ENCODE measurements at regions not wholly inside any gene's neighbourhood (a gene's known extent, or its start where the extent isn't known, plus 50 kb on each side); places are given as distances from the start of the nearest gene placed in this dataset.

GRCh38 chr1:108045460-108045859 is 80.5 kb upstream of the VAV3 start:
- CTCF ChIA-PET = interaction anchor here (0.7 kb wide), 1 partner anchor 19 kb away, joined by 3 read pairs; no protein-coding TSS in a partner anchor
- Mint-ChIP-seq H3K27ac (peak overlapping the region; percentile 47), H3K4me3 (no peak overlapping the region), H3K4me1 (peaks cover 29% of the 10 kb centered on the region), H3K36me3 (peaks cover 2% of the 10 kb centered on the region), H3K27me3 (peaks cover 5% of the 10 kb centered on the region), H3K9me3 (peaks cover 2% of the 10 kb centered on the region)
- DNase-seq = no peak

DNA sequence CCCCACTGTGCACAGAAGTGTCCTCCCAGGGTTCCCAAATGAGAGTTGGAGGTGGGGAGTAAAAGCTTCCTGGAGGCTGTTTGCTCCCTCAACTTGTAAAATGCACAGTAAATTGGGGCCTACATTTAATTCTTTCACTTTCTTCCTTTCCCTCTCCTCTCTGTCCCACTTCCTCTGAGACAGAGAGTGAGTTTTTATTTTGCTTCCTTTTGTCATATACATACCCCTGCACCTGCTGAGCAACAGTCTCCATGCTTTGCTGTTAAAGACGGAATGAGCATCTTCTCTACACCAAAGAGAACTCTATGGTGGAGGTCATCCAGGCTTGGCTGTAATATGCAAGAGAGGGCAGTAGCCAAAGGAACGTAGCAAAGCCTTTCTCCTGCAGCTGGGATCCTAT is 79.3 kb upstream of the VAV3 start:
- Mint-ChIP-seq H3K27me3 (peaks cover 5% of the 10 kb centered on the region), H3K4me3 (no peak overlapping the region), H3K9me3 (peaks cover 2% of the 10 kb centered on the region), H3K27ac (peak overlapping the region; percentile 43), H3K4me1 (peaks cover 29% of the 10 kb centered on the region), H3K36me3 (peaks cover 2% of the 10 kb centered on the region)
- CTCF ChIA-PET = interaction anchor here (1.0 kb wide), 1 partner anchor 81 kb away, joined by 3 read pairs; no protein-coding TSS in a partner anchor
- DNase-seq = no peak

- Mint-ChIP-seq H3K4me1 (peaks cover 29% of the 10 kb centered on the region), H3K36me3 (peaks cover 2% of the 10 kb centered on the region), H3K4me3 (no peak overlapping the region), H3K27me3 (peaks cover 5% of the 10 kb centered on the region), H3K27ac (no peak overlapping the region), H3K9me3 (peaks cover 2% of the 10 kb centered on the region)
- CTCF ChIA-PET = no interaction called here
- no peak for DNase-seq
Measured at GRCh38 chr1:108043707-108044106, 78.7 kb upstream of the VAV3 start.

DNA sequence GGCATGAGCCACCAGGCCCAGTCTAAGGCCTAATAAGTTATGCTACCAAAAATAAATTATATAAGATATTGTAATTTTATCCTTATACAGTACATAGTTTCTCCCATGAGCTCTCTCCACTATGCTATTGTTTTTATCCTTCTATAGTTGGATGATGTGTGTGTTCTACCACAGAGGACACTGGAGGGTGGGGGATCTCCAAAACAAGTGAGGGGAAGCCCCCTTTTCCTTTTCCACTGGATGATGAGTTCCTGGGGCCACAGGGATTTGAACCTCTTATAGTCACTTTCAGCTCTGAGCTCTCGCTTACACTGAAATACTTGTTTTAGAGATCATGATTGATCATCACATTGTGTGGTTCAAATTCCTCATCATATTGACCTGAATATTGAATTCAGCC is 77.6 kb upstream of the VAV3 start:
- DNase-seq = no peak
- H3K9me3 Mint-ChIP-seq = no peaks in the 10 kb centered on the region
- H3K27ac Mint-ChIP-seq = no peak overlapping the region
- H3K4me3 Mint-ChIP-seq = no peak overlapping the region
- CTCF ChIA-PET = no interaction called here
- peaks cover 2% of the 10 kb centered on the region for H3K36me3 Mint-ChIP-seq
- peaks cover 5% of the 10 kb centered on the region for H3K27me3 Mint-ChIP-seq
- H3K4me1 Mint-ChIP-seq = peaks cover 29% of the 10 kb centered on the region

DNA sequence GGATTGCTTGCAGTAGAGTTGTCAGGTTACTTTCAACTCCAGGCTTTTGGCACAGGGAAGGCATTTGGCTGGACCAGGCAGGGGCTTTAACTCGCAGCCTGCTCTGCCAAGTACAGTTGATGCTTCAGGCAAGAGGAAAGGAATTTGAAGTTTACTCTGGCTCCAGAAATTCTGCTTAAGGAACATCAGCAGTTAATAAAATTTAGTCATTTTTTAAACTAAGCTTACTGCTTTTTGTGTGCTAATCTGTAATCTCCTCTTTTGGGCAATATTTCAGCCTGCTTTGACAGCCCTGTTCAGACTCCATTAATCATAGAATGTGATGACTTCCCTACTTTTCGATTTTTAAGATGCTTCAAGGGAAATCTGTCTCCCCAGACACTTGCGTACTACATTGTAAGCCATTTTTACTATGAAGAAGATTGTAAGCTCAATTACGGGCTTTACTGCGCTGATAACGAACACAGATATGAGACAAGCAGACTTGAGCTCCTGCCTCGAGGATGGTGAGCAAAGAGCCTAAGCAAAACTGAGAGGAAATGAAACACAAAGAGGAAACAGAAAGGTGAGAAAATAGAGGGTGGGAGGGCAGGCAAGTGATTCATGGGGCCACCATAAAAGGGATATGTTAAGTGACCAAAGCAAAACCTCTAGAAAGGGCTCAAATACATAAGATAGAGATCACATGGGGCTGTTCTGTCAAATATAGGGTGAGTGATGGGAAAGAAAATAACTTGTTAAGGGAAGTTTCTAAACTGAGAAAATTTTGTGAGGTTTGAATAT is 76.6 kb upstream of the VAV3 start:
- Mint-ChIP-seq H3K9me3 (no peaks in the 10 kb centered on the region), H3K36me3 (peaks cover 2% of the 10 kb centered on the region), H3K27ac (peak overlapping the region; percentile 2), H3K4me3 (no peak overlapping the region), H3K4me1 (peaks cover 29% of the 10 kb centered on the region), H3K27me3 (no peaks in the 10 kb centered on the region)
- CTCF ChIA-PET = interaction anchor here (1.7 kb wide), 1 partner anchor 259 kb away, joined by 4 read pairs; no protein-coding TSS in a partner anchor
- no peak for DNase-seq

- H3K4me1 Mint-ChIP-seq = peaks cover 15% of the 10 kb centered on the region
- H3K27ac Mint-ChIP-seq = no peak overlapping the region
- DNase-seq = no peak
- H3K4me3 Mint-ChIP-seq = no peak overlapping the region
- H3K9me3 Mint-ChIP-seq = no peaks in the 10 kb centered on the region
- no peaks in the 10 kb centered on the region for H3K27me3 Mint-ChIP-seq
- no peaks in the 10 kb centered on the region for H3K36me3 Mint-ChIP-seq
- CTCF ChIA-PET = no interaction called here
Measured at GRCh38 chr1:108038653-108039236, 73.8 kb upstream of the VAV3 start.

DNA sequence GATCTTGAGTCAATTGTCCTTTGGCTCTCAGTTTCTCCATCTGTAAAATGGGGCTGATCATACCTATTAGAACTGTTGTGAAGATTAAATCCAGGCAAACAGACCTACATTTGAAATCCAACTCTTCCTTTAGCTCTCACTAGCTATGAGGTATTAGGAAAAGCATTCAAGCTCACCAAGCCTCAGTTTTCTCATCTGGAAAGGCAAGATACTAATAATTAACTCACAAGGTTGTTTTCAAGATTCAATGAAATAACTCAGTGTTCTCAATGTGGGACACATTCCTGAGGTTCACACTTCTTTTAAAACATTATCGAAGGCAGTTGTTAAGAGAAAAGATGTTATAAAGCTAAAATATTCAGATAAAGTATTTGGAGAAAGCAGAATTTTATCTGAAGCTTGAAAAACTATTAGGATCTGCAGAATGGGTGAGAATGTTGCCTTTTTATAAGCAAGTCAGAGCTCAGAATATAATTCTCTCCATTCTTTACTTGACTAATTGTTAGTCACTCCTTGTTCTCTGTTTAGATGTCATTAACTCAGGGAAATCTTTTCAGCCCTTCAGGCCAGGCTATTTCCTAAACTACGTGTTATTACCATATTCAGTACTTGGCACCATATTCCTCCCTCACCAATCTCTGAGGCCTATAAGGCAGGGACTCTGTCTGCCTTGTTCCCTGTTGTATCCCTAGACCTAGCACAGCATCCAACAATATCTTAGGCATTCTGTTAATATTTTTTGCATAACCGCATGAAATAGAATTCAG is 72.0 kb upstream of the VAV3 start:
- no peaks in the 10 kb centered on the region for H3K36me3 Mint-ChIP-seq
- H3K4me1 Mint-ChIP-seq = peaks cover 7% of the 10 kb centered on the region
- H3K27me3 Mint-ChIP-seq = no peaks in the 10 kb centered on the region
- H3K9me3 Mint-ChIP-seq = no peaks in the 10 kb centered on the region
- CTCF ChIA-PET = no interaction called here
- no peak for DNase-seq
- H3K4me3 Mint-ChIP-seq = no peak overlapping the region
- no peak overlapping the region for H3K27ac Mint-ChIP-seq

GRCh38 chr1:108034396-108034795 is 69.4 kb upstream of the VAV3 start:
- Mint-ChIP-seq H3K4me3 (no peak overlapping the region), H3K27me3 (no peaks in the 10 kb centered on the region), H3K36me3 (no peaks in the 10 kb centered on the region), H3K4me1 (no peaks in the 10 kb centered on the region), H3K9me3 (no peaks in the 10 kb centered on the region), H3K27ac (no peak overlapping the region)
- CTCF ChIA-PET = interaction anchor here (1.1 kb wide), 1 partner anchor 12 kb away, joined by 5 read pairs; no protein-coding TSS in a partner anchor
- no peak for DNase-seq

DNA sequence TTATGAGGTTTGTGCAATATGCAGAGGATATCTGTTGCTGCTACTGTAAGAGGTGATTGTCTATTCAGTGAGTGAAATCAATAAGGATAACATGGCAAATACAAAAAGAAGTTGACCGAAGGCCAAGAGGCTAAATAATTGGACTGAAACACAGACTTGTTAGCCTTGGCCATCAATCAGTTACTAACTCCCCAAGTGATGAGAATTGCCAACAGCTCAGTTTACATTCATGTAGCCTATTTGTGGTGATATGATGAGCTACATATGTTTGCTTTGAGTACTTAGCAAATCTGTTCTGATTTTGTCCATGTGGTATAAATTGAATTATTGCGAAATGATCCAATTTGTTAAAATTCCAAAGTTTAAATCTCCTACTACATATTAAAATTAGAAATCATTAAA is 68.6 kb upstream of the VAV3 start:
- CTCF ChIA-PET = interaction anchor here (0.8 to 1.3 kb wide), 3 partner anchors 13 to 92 kb away, joined by 3 to 6 read pairs (median 5); no protein-coding TSS in a partner anchor
- Mint-ChIP-seq H3K4me1 (no peaks in the 10 kb centered on the region), H3K36me3 (no peaks in the 10 kb centered on the region), H3K27ac (no peak overlapping the region), H3K9me3 (no peaks in the 10 kb centered on the region), H3K27me3 (no peaks in the 10 kb centered on the region), H3K4me3 (no peak overlapping the region)
- DNase-seq = no peak

GRCh38 chr1:108028841-108029388 is 63.9 kb upstream of the VAV3 start:
- H3K27ac Mint-ChIP-seq = no peak overlapping the region
- no peaks in the 10 kb centered on the region for H3K4me1 Mint-ChIP-seq
- no peak for DNase-seq
- CTCF ChIA-PET = no interaction called here
- peaks cover 3% of the 10 kb centered on the region for H3K27me3 Mint-ChIP-seq
- H3K4me3 Mint-ChIP-seq = no peak overlapping the region
- no peaks in the 10 kb centered on the region for H3K9me3 Mint-ChIP-seq
- no peaks in the 10 kb centered on the region for H3K36me3 Mint-ChIP-seq

DNA sequence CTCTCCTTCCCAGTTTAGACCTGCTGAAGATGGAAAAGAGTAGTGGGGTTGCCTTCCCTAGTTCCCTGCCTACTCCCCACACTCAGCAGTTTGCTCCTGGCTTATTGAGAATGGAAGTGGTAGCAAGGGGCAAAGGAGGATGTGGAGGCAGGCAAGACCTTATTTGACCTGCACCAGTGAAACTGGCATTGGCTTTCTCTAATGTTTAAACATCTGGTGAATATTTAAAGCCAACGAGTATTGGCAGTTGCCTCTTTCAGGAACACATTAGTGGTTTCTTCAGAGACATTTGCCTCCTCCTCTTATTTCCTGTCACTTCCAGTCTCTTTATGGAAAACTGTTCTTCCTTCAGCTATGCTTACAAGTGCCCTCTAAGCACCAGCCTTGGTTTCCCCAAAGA is 62.4 kb upstream of the VAV3 start:
- Mint-ChIP-seq H3K27ac (no peak overlapping the region), H3K27me3 (peaks cover 3% of the 10 kb centered on the region), H3K4me1 (no peaks in the 10 kb centered on the region), H3K9me3 (no peaks in the 10 kb centered on the region), H3K4me3 (no peak overlapping the region), H3K36me3 (no peaks in the 10 kb centered on the region)
- DNase-seq = no peak
- CTCF ChIA-PET = no interaction called here

- no peak for DNase-seq
- H3K36me3 Mint-ChIP-seq = no peaks in the 10 kb centered on the region
- H3K27me3 Mint-ChIP-seq = no peaks in the 10 kb centered on the region
- no peak overlapping the region for H3K4me3 Mint-ChIP-seq
- CTCF ChIA-PET = no interaction called here
- no peak overlapping the region for H3K27ac Mint-ChIP-seq
- H3K4me1 Mint-ChIP-seq = no peaks in the 10 kb centered on the region
- H3K9me3 Mint-ChIP-seq = no peaks in the 10 kb centered on the region
Measured at GRCh38 chr1:108017698-108018097, 52.7 kb upstream of the VAV3 start.

GRCh38 chr1:108016451-108016920 is 51.5 kb upstream of the VAV3 start:
- Mint-ChIP-seq H3K4me1 (no peaks in the 10 kb centered on the region), H3K36me3 (no peaks in the 10 kb centered on the region), H3K27ac (no peak overlapping the region), H3K9me3 (no peaks in the 10 kb centered on the region), H3K27me3 (no peaks in the 10 kb centered on the region), H3K4me3 (no peak overlapping the region)
- no peak for DNase-seq
- CTCF ChIA-PET = no interaction called here
